ENCODE measurements at regions not wholly inside any gene's neighbourhood (a gene's known extent, or its start where the extent isn't known, plus 50 kb on each side); places are given as distances from the start of the nearest gene placed in this dataset.

GRCh38 chrX:20347481-20347880, 80.8 kb upstream of the RPS6KA3 start:
- intact Hi-C loops (cut with DNase I; ENCODE audit: low total_unique reads) = no loop called here
- Histone ChIP-seq H3K36me3 (no peaks in the 10 kb centered on the region), H3K27me3 (no peaks in the 10 kb centered on the region), H3K4me1 (no peaks in the 10 kb centered on the region), H3K27ac (no peak overlapping the region), H3K4me3 (no peak overlapping the region), H3K9me3 (no peaks in the 10 kb centered on the region)
- no peak for TF ChIP-seq POLR2A (IDR thresholded peaks at IDR 0.05)
- TF ChIP-seq CTCF (IDR thresholded peaks at IDR 0.05) = no peak
- no peak for DNase-seq

- intact Hi-C loops (cut with DNase I; ENCODE audit: low total_unique reads) = no loop called here
- H3K36me3 ChIP-seq = no peaks in the 10 kb centered on the region
- DNase-seq = no peak
- no peak for TF ChIP-seq POLR2A (IDR thresholded peaks at IDR 0.05)
- TF ChIP-seq CTCF (IDR thresholded peaks at IDR 0.05) = no peak
- H3K27ac ChIP-seq = no peak overlapping the region
- no peak overlapping the region for H3K4me3 ChIP-seq
- no peaks in the 10 kb centered on the region for H3K4me1 ChIP-seq
- no peaks in the 10 kb centered on the region for H3K27me3 ChIP-seq
- no peaks in the 10 kb centered on the region for H3K9me3 ChIP-seq
Observed at GRCh38 chrX:20333672-20334071, 67.0 kb upstream of the RPS6KA3 start.

GRCh38 chrX:20330545-20330944, 63.8 kb upstream of the RPS6KA3 start:
- H3K27me3 ChIP-seq = no peaks in the 10 kb centered on the region
- no peaks in the 10 kb centered on the region for H3K36me3 ChIP-seq
- no peak for TF ChIP-seq POLR2A (IDR thresholded peaks at IDR 0.05)
- TF ChIP-seq CTCF (IDR thresholded peaks at IDR 0.05) = no peak
- H3K9me3 ChIP-seq = no peaks in the 10 kb centered on the region
- H3K4me3 ChIP-seq = no peak overlapping the region
- no peaks in the 10 kb centered on the region for H3K4me1 ChIP-seq
- intact Hi-C loops (cut with DNase I; ENCODE audit: low total_unique reads) = no loop called here
- DNase-seq = no peak
- no peak overlapping the region for H3K27ac ChIP-seq

- H3K4me1 ChIP-seq = no peaks in the 10 kb centered on the region
- TF ChIP-seq CTCF (IDR thresholded peaks at IDR 0.05) = no peak
- TF ChIP-seq POLR2A (IDR thresholded peaks at IDR 0.05) = no peak
- no peaks in the 10 kb centered on the region for H3K36me3 ChIP-seq
- H3K9me3 ChIP-seq = no peaks in the 10 kb centered on the region
- no peak for DNase-seq
- H3K4me3 ChIP-seq = no peak overlapping the region
- H3K27me3 ChIP-seq = no peaks in the 10 kb centered on the region
- intact Hi-C loops (cut with DNase I; ENCODE audit: low total_unique reads) = no loop called here
- no peak overlapping the region for H3K27ac ChIP-seq
Observed at GRCh38 chrX:20329435-20329834, 62.7 kb upstream of the RPS6KA3 start.

- Histone ChIP-seq H3K36me3 (no peaks in the 10 kb centered on the region), H3K9me3 (no peaks in the 10 kb centered on the region), H3K27ac (no peak overlapping the region), H3K27me3 (no peaks in the 10 kb centered on the region), H3K4me1 (no peaks in the 10 kb centered on the region), H3K4me3 (no peak overlapping the region)
- TF ChIP-seq CTCF (IDR thresholded peaks at IDR 0.05) (no peak), POLR2A (IDR thresholded peaks at IDR 0.05) (no peak)
- intact Hi-C loops (cut with DNase I; ENCODE audit: low total_unique reads) = no loop called here
- no peak for DNase-seq
Observed at GRCh38 chrX:20325786-20326388, 59.2 kb upstream of the RPS6KA3 start.
